AG09309 (cell line): ENCODE measurements at regions not wholly inside any gene's neighbourhood (a gene's known extent, or its start where the extent isn't known, plus 50 kb on each side); places are given as distances from the start of the nearest gene placed in this dataset.
A peak's percentile ranks its signal among the peaks of the same experiment; 100 is the strongest.

Experiments
- DNase-seq: peaks from one replicate; pipeline ENCODE4 v3.0.0-alpha.2; 2010; ENCODE audit warnings: low read depth
- H3K4me3 ChIP-seq: 2 replicates; pipeline ENCODE4 v1.5.1; 2011; ENCODE audit warnings: mild to moderate bottlenecking, low read depth, low read length, moderate library complexity; ENCODE audit not compliant: control insufficient read depth
- TF ChIP-seq, protein P1 (sequence below): IDR thresholded peaks from 2 replicates; pipeline ENCODE4 v1.5.1; 2011; ENCODE audit warnings: mild to moderate bottlenecking, low read depth, low read length, inconsistent platforms; ENCODE audit not compliant: insufficient read depth, control insufficient read depth; ENCODE audit errors: missing control alignments

DNA sequence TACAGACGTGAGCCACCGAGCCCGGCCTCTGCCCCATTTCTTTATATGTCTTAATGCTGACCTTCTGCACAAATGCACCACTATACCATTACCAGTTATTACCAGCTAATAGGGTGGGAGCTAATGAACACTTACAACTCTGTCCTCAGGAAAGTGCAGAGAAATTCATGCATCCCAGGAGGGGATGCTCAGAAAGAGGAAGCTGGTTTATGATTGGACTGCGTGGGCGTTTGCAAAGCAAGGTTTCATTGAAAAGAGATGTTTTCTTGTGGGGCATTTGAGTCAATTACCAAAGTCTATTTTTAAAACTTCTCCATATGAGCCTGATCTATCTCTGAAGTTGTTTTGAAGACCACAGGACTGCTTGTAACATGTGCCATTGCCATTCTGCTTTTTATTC is 417.7 kb upstream of the CELF2 start:
- TF ChIP-seq, protein P1, sequence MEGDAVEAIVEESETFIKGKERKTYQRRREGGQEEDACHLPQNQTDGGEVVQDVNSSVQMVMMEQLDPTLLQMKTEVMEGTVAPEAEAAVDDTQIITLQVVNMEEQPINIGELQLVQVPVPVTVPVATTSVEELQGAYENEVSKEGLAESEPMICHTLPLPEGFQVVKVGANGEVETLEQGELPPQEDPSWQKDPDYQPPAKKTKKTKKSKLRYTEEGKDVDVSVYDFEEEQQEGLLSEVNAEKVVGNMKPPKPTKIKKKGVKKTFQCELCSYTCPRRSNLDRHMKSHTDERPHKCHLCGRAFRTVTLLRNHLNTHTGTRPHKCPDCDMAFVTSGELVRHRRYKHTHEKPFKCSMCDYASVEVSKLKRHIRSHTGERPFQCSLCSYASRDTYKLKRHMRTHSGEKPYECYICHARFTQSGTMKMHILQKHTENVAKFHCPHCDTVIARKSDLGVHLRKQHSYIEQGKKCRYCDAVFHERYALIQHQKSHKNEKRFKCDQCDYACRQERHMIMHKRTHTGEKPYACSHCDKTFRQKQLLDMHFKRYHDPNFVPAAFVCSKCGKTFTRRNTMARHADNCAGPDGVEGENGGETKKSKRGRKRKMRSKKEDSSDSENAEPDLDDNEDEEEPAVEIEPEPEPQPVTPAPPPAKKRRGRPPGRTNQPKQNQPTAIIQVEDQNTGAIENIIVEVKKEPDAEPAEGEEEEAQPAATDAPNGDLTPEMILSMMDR = no peak
- no peak overlapping the region for H3K4me3 ChIP-seq
- DNase-seq = no peak

GRCh38 chr10:10605551-10606081 is 412.1 kb upstream of the CELF2 start:
- TF ChIP-seq, protein P1 = no peak
- peak; percentile 67 for DNase-seq
- H3K4me3 ChIP-seq = no peak overlapping the region

DNA sequence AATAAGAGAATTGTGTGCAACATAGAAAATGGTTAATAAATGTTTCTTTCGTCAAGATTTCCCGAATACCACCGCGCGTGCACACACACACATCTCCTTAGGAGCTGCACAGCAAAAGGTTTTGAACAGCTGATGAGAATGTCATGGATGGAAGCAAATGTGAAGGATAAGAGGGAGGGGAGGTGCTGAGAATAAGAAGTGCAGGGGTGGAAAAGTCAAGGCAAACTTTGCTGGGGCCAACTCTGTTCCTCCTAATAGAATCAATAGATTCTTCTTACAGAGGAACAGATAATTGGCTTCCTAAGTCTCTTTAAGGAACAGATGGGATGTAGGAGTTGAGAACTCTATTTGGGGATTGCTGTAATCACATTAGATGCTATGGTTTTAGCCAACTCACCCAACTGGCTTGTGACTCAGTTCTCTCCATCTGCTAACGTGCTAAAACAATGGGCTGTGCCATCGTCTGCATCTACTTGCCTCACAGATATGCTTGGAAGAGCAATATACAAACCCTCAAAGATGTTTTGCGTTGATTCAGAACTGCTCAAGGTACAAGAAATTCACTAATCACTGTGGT is 408.2 kb upstream of the CELF2 start:
- DNase-seq = no peak
- TF ChIP-seq, protein P1 = no peak
- no peak overlapping the region for H3K4me3 ChIP-seq

DNA sequence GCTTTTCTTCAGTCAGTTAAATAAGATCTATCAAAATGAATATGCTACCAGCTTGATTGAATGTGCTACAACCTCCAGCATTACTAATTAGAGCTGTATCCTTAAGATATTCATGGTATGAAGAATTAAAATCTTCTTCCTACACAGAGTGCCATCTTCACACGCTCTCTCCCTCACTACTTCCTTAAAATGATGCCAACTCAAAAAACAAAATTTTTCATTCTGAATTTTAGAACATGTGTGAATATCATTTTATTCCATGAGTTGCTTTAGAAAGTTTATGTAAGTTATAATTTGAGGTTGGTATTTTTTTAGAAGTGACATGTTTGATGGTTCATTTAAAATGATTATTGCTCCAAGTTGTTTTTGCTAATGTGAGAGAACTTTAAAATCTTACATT is 407.5 kb upstream of the CELF2 start:
- no peak overlapping the region for H3K4me3 ChIP-seq
- TF ChIP-seq, protein P1 = no peak
- DNase-seq = no peak

DNA sequence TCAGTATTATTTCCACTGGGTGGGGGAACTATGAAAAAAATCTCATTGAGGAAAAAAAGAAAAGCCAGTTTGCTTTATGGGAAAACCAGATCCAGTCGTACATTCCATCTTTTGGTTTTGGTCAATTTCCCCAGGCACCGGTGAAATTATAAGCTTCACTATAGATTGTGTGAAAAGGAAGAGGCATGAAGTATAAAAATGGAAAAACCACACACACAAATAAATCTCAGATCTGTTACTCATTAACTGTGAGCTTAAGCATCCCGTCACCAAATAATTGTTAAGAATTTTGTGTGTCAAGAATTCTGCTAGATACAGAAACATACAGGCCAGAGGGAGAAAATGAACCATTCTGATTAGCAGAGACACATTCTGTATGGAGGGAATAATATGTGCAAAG is 405.5 kb upstream of the CELF2 start:
- DNase-seq = no peak
- TF ChIP-seq, protein P1 = no peak
- H3K4me3 ChIP-seq = no peak overlapping the region

- TF ChIP-seq, protein P1 = no peak
- DNase-seq = no peak
- H3K4me3 ChIP-seq = no peak overlapping the region
Measured at GRCh38 chr10:10613656-10614244, 403.9 kb upstream of the CELF2 start.
